AG04450 (cell line): ENCODE measurements at regions not wholly inside any gene's neighbourhood (a gene's known extent, or its start where the extent isn't known, plus 50 kb on each side); places are given as distances from the start of the nearest gene placed in this dataset.
"Not testable (repeated sequence)": the region's sequence is repeated elsewhere in the genome, so short reads cannot be mapped to it uniquely, and the experiment has no call there.

Source experiments
- CTCF ChIA-PET: fragments of 300-600, 350-600 bp; formaldehyde crosslinking; extraction: SDS; loops from one replicate; lab custom pipeline; 2022; ENCODE audit warnings: antibody characterized with exemption, inconsistent platforms; lab: Charles Lee
- POLR2A ChIA-PET: fragments of 350-600 bp; formaldehyde crosslinking; extraction: SDS; loops from one replicate; lab custom pipeline; 2021; ENCODE audit warnings: antibody characterized with exemption, inconsistent platforms; lab: Yijun Ruan, JAX
- DNase-seq: peaks from one replicate; pipeline ENCODE4 v3.0.0-alpha.2; 2011; ENCODE audit warnings: low read depth, low spot score
- H3K27ac ChIP-seq: one replicate; pipeline ENCODE4 v1.5.1; 2012; ENCODE audit warnings: low read depth, low read length, control low read depth
- H3K27me3 ChIP-seq: one replicate; pipeline ENCODE4 v1.6.0; 2012; ENCODE audit warnings: low read length; ENCODE audit not compliant: control insufficient read depth, insufficient read depth
- H3K4me3 ChIP-seq: 2 replicates; pipeline ENCODE4 v1.5.1; 2011; ENCODE audit warnings: mild to moderate bottlenecking, low read depth, low read length, control low read depth
- H3K9me3 ChIP-seq: 2 replicates; pipeline ENCODE4 v1.5.1; 2012; ENCODE audit warnings: low read length; ENCODE audit not compliant: control insufficient read depth, insufficient read depth
- CTCF ChIP-seq: IDR thresholded peaks from 2 replicates; pipeline ENCODE4 v1.5.1; 2011; ENCODE audit warnings: low read depth, low read length, control low read depth, inconsistent platforms

GRCh38 chr5:154595662-154596061 is 117.6 kb upstream of the HAND1 start:
- POLR2A ChIA-PET, result no interaction called here
- no peak for TF ChIP-seq CTCF
- no peak overlapping the region for H3K27ac ChIP-seq
- CTCF ChIA-PET, result no interaction called here
- no peaks in the 10 kb centered on the region for H3K27me3 ChIP-seq
- H3K9me3 ChIP-seq, result no peaks in the 10 kb centered on the region
- DNase-seq, result no peak
- no peak overlapping the region for H3K4me3 ChIP-seq

DNA sequence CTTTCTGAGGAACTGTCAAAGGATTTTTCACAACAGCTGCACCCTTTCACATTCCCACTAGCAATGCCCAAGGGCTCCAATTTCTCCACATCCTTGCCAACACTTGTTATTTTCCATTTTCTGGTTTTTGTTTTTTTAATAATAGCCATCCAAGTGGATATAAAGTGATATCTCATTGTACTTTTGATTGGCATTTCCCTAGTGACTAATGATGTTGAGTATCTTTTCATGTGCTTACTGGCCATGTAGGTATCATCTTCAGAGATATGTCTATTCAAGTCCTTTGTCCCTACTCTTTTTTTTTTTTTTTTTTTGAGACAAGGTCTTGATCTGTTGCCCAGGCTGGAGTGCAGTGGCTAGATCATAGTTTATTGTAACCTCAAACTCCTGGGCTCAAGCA is 115.8 kb upstream of the HAND1 start:
- no peak for TF ChIP-seq CTCF
- no peak overlapping the region for H3K27ac ChIP-seq
- no peak for DNase-seq
- ChIA-PET CTCF (no interaction called here), POLR2A (no interaction called here)
- no peak overlapping the region for H3K4me3 ChIP-seq
- H3K27me3 ChIP-seq, result peaks cover 4% of the 10 kb centered on the region
- H3K9me3 ChIP-seq, result no peaks in the 10 kb centered on the region

DNA sequence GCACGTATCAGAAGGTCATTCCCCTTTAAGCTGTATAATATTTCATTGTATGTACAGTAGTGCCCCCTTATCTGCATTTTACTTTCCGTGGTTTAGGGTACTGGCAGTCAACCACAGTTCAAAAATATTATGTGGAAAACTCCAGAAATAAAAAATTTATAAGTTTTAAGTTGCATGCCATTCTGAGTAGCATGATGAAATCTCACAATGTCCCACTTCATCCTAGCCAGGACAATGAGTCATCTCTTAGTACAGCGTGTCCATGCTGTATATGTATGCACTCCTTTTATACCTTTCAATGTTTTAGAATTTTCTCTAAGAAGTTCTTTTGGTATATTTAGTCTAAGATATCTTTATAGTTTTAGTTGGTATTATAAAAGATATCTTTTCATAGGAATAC is 115.0 kb upstream of the HAND1 start:
- ChIA-PET CTCF (interaction anchor here (0.7 kb wide), 1 partner anchor 428 kb away, joined by 3 read pairs; no protein-coding TSS in a partner anchor), POLR2A (no interaction called here)
- H3K27me3 ChIP-seq, result peaks cover 6% of the 10 kb centered on the region
- no peak for DNase-seq
- H3K27ac ChIP-seq, result no peak overlapping the region
- no peak for TF ChIP-seq CTCF
- no peak overlapping the region for H3K4me3 ChIP-seq
- H3K9me3 ChIP-seq, result no peaks in the 10 kb centered on the region

DNA sequence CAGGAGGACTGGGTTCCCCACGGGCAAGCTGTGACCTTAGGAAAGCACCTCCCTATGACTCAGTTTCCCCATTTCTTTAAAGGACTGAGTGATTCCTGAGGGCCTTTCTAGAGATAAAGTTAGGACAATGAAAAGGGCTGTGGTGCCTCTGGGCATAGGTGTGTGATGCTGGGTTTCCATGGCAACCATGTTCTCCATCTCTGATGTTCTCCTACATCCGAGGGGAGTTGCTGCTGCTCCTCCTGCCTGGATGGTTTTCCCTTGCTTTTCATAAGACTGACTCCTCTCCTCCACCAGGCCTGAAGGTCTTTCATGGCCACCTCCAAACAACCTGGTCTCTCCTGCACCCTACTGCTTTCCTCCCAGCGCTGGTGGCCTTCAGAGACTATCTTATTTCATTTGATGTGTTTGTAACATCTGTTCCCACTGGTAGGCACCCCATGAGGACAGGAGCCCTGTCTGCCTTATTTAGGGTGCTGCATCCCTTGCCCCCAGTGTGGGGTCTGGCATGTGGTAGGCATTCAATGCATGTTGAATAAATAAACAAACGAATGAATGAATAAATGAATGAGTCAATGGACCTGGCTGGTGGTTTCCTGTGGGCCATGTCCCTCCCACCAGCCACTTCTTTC is 112.2 kb upstream of the HAND1 start:
- Histone ChIP-seq H3K9me3 (no peaks in the 10 kb centered on the region), H3K4me3 (no peak overlapping the region), H3K27ac (no peak overlapping the region), H3K27me3 (peaks cover 6% of the 10 kb centered on the region)
- ChIA-PET POLR2A (no interaction called here), CTCF (no interaction called here)
- TF ChIP-seq CTCF, result no peak
- no peak for DNase-seq

DNA sequence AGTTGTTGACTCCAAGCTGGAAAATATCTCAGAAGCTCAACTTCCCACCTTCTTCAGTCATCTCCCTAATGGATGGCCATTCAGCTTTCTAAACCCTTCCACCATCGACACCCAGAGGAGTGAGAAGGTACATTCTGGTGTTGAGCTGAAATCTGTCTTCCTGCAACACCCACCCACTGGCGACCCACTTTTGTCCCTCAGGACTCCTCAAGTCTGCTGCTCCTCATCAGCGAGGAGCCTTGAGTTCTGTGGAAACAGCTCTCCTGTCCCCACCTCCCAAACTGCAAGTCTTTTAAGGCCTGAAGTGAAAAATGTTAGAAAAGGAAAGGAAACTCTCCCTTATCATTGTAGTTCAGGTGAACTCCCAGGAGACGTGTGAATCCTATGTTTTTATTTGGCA is 111.5 kb upstream of the HAND1 start:
- H3K9me3 ChIP-seq, result no peaks in the 10 kb centered on the region
- no peak overlapping the region for H3K4me3 ChIP-seq
- H3K27ac ChIP-seq, result no peak overlapping the region
- CTCF ChIA-PET, result interaction anchor here (0.5 kb wide), 1 partner anchor 514 kb away, joined by 3 read pairs; no protein-coding TSS in a partner anchor
- POLR2A ChIA-PET, result no interaction called here
- TF ChIP-seq CTCF, result no peak
- no peak for DNase-seq
- peaks cover 6% of the 10 kb centered on the region for H3K27me3 ChIP-seq

- POLR2A ChIA-PET, CTCF ChIA-PET, H3K27ac ChIP-seq, H3K4me3 ChIP-seq, H3K27me3 ChIP-seq, DNase-seq, H3K9me3 ChIP-seq: not testable (repeated sequence)
Observed at GRCh38 chr5:154588833-154589425, 110.9 kb upstream of the HAND1 start.
